ENCODE measurements at regions not wholly inside any gene's neighbourhood (a gene's known extent, or its start where the extent isn't known, plus 50 kb on each side); places are given as distances from the start of the nearest gene placed in this dataset.

GRCh38 chr2:217079165-217079564, 219.3 kb upstream of the TNP1 start:
- H3K27me3 Mint-ChIP-seq: peaks cover 2% of the 10 kb centered on the region
- H3K27ac Mint-ChIP-seq: no peak overlapping the region
- peaks cover 0 to 6% (median 0%) of the 10 kb centered on the region in 3 donors for H3K9me3 Mint-ChIP-seq
- no peak overlapping the region for H3K4me3 Mint-ChIP-seq
- no peaks in the 10 kb centered on the region for H3K36me3 Mint-ChIP-seq
- no peaks in the 10 kb centered on the region for H3K4me1 Mint-ChIP-seq

GRCh38 chr2:217077831-217078407, 218.1 kb upstream of the TNP1 start:
- Mint-ChIP-seq H3K4me1 (no peaks in the 10 kb centered on the region), H3K9me3 (peaks cover 0 to 6% (median 0%) of the 10 kb centered on the region in 3 donors), H3K27ac (no peak overlapping the region), H3K4me3 (no peak overlapping the region), H3K36me3 (no peaks in the 10 kb centered on the region), H3K27me3 (peaks cover 2% of the 10 kb centered on the region)

- no peaks in the 10 kb centered on the region for H3K4me1 Mint-ChIP-seq
- H3K36me3 Mint-ChIP-seq: no peaks in the 10 kb centered on the region
- peaks cover 3% of the 10 kb centered on the region for H3K27me3 Mint-ChIP-seq
- no peak overlapping the region for H3K4me3 Mint-ChIP-seq
- peaks cover 0 to 6% (median 0%) of the 10 kb centered on the region in 3 donors for H3K9me3 Mint-ChIP-seq
- H3K27ac Mint-ChIP-seq: no peak overlapping the region
Measured at GRCh38 chr2:217076657-217077232, 216.9 kb upstream of the TNP1 start.

GRCh38 chr2:217076058-217076435, 216.2 kb upstream of the TNP1 start:
- H3K27ac Mint-ChIP-seq: no peak overlapping the region
- no peaks in the 10 kb centered on the region for H3K4me1 Mint-ChIP-seq
- no peaks in the 10 kb centered on the region for H3K36me3 Mint-ChIP-seq
- H3K27me3 Mint-ChIP-seq: peaks cover 3% of the 10 kb centered on the region
- H3K4me3 Mint-ChIP-seq: no peak overlapping the region
- peaks cover 0 to 6% (median 0%) of the 10 kb centered on the region in 3 donors for H3K9me3 Mint-ChIP-seq

GRCh38 chr2:217075268-217076057, 215.6 kb upstream of the TNP1 start:
- Mint-ChIP-seq H3K36me3 (no peaks in the 10 kb centered on the region), H3K27ac (no peak overlapping the region), H3K4me1 (no peaks in the 10 kb centered on the region), H3K9me3 (peaks cover 0 to 6% (median 0%) of the 10 kb centered on the region in 3 donors), H3K4me3 (no peak overlapping the region), H3K27me3 (peaks cover 3% of the 10 kb centered on the region)

- Mint-ChIP-seq H3K4me3 (no peak overlapping the region), H3K4me1 (no peaks in the 10 kb centered on the region), H3K27me3 (peaks cover 3% of the 10 kb centered on the region), H3K9me3 (peaks cover 0 to 6% (median 0%) of the 10 kb centered on the region in 3 donors), H3K27ac (no peak overlapping the region), H3K36me3 (no peaks in the 10 kb centered on the region)
Measured at GRCh38 chr2:217074576-217075255, 214.9 kb upstream of the TNP1 start.

GRCh38 chr2:217071416-217071815, 211.6 kb upstream of the TNP1 start:
- H3K4me3 Mint-ChIP-seq: no peak overlapping the region
- H3K27me3 Mint-ChIP-seq: peaks cover 3% of the 10 kb centered on the region
- H3K36me3 Mint-ChIP-seq: peaks cover 4% of the 10 kb centered on the region
- H3K27ac Mint-ChIP-seq: no peak overlapping the region
- H3K4me1 Mint-ChIP-seq: no peaks in the 10 kb centered on the region
- H3K9me3 Mint-ChIP-seq: peaks cover 4 to 7% (median 6%) of the 10 kb centered on the region in 3 donors

GRCh38 chr2:217070611-217071010, 210.7 kb upstream of the TNP1 start:
- peaks cover 4% of the 10 kb centered on the region for H3K36me3 Mint-ChIP-seq
- no peaks in the 10 kb centered on the region for H3K4me1 Mint-ChIP-seq
- H3K9me3 Mint-ChIP-seq: peaks cover 4 to 8% (median 7%) of the 10 kb centered on the region in 3 donors
- H3K27ac Mint-ChIP-seq: no peak overlapping the region
- H3K4me3 Mint-ChIP-seq: no peak overlapping the region
- peaks cover 5% of the 10 kb centered on the region for H3K27me3 Mint-ChIP-seq

- Mint-ChIP-seq H3K36me3 (peaks cover 4% of the 10 kb centered on the region), H3K9me3 (peaks cover 4 to 7% (median 7%) of the 10 kb centered on the region in 3 donors), H3K27ac (no peak overlapping the region), H3K27me3 (peaks cover 5% of the 10 kb centered on the region), H3K4me3 (no peak overlapping the region), H3K4me1 (no peaks in the 10 kb centered on the region)
Measured at GRCh38 chr2:217070043-217070430, 210.2 kb upstream of the TNP1 start.

GRCh38 chr2:217069263-217070042, 209.6 kb upstream of the TNP1 start:
- Mint-ChIP-seq H3K4me1 (no peaks in the 10 kb centered on the region), H3K36me3 (peaks cover 4% of the 10 kb centered on the region), H3K27ac (no peak overlapping the region), H3K27me3 (peaks cover 5% of the 10 kb centered on the region), H3K9me3 (peaks cover 4 to 7% (median 7%) of the 10 kb centered on the region in 3 donors), H3K4me3 (no peak overlapping the region)

- H3K36me3 Mint-ChIP-seq: peaks cover 4% of the 10 kb centered on the region
- H3K9me3 Mint-ChIP-seq: peaks cover 4 to 7% (median 7%) of the 10 kb centered on the region in 3 donors
- no peak overlapping the region for H3K27ac Mint-ChIP-seq
- H3K4me3 Mint-ChIP-seq: no peak overlapping the region
- peaks cover 5% of the 10 kb centered on the region for H3K27me3 Mint-ChIP-seq
- H3K4me1 Mint-ChIP-seq: no peaks in the 10 kb centered on the region
Measured at GRCh38 chr2:217068677-217069250, 208.9 kb upstream of the TNP1 start.

- H3K4me1 Mint-ChIP-seq: peaks cover 0 to 4% (median 0%) of the 10 kb centered on the region in 3 donors
- H3K9me3 Mint-ChIP-seq: peaks cover 4 to 7% (median 7%) of the 10 kb centered on the region in 3 donors
- no peak overlapping the region for H3K4me3 Mint-ChIP-seq
- H3K36me3 Mint-ChIP-seq: peaks cover 4% of the 10 kb centered on the region
- H3K27ac Mint-ChIP-seq: no peak overlapping the region
- peaks cover 5% of the 10 kb centered on the region for H3K27me3 Mint-ChIP-seq
Measured at GRCh38 chr2:217067787-217068186, 207.9 kb upstream of the TNP1 start.

- no peak overlapping the region for H3K4me3 Mint-ChIP-seq
- no peak overlapping the region for H3K27ac Mint-ChIP-seq
- H3K27me3 Mint-ChIP-seq: peaks cover 4% of the 10 kb centered on the region
- peaks cover 4% of the 10 kb centered on the region for H3K36me3 Mint-ChIP-seq
- H3K9me3 Mint-ChIP-seq: peaks cover 4 to 7% (median 7%) of the 10 kb centered on the region in 3 donors
- peaks cover 0 to 4% (median 0%) of the 10 kb centered on the region in 3 donors for H3K4me1 Mint-ChIP-seq
Measured at GRCh38 chr2:217066510-217067270, 206.8 kb upstream of the TNP1 start.

All from IgD-negative memory B cell (primary cell).